ENCODE measurements at regions not wholly inside any gene's neighbourhood (a gene's known extent, or its start where the extent isn't known, plus 50 kb on each side); places are given as distances from the start of the nearest gene placed in this dataset.

GRCh38 chr13:76009267-76009890 is 373.2 kb downstream of the LMO7 start:
- TF ChIP-seq FOXA1 (IDR thresholded peaks at IDR 0.05) (no peak), NFRKB (IDR thresholded peaks at IDR 0.05) (no peak), FOXM1 (IDR thresholded peaks at IDR 0.05; ENCODE audit: borderline replicate concordance) (no peak), SUZ12 (IDR thresholded peaks at IDR 0.05) (no peak), ARNT (IDR thresholded peaks at IDR 0.05) (no peak), BHLHE40 (IDR thresholded peaks at IDR 0.05; ENCODE audit: borderline replicate concordance) (no peak), LEF1 (IDR thresholded peaks at IDR 0.05; ENCODE audit: borderline replicate concordance) (no peak), ELF4 (IDR thresholded peaks at IDR 0.05) (no peak), TARDBP (IDR thresholded peaks at IDR 0.05) (no peak), CTBP1 (IDR thresholded peaks at IDR 0.05; ENCODE audit: borderline replicate concordance) (no peak), SP1 (IDR thresholded peaks at IDR 0.05) (no peak), ZNF384 (IDR thresholded peaks at IDR 0.05) (no peak)
- ChIA-PET POLR2A (no interaction called here), CTCF (interaction anchor here (0.6 kb wide), 1 partner anchor 125 kb away, joined by 3 read pairs; no protein-coding TSS in a partner anchor)
- no peak for DNase-seq (ENCODE audit: extremely low spot score)

- POLR2A ChIA-PET: no interaction called here
- CTCF ChIA-PET: interaction anchor here (0.8 to 1.3 kb wide), 2 partner anchors 12 to 13 kb away, joined by 3 read pairs; no protein-coding TSS in a partner anchor
- DNase-seq (ENCODE audit: extremely low spot score): no peak
- TF ChIP-seq FOXM1 (IDR thresholded peaks at IDR 0.05; ENCODE audit: borderline replicate concordance) (no peak), ARNT (IDR thresholded peaks at IDR 0.05) (no peak), PKNOX1 (IDR thresholded peaks at IDR 0.05) (no peak), L3MBTL2 (conservative IDR thresholded peaks at IDR 0.05) (no peak), ELF4 (IDR thresholded peaks at IDR 0.05) (no peak), CTBP1 (IDR thresholded peaks at IDR 0.05; ENCODE audit: borderline replicate concordance) (no peak), FOXA1 (IDR thresholded peaks at IDR 0.05) (no peak), SUZ12 (IDR thresholded peaks at IDR 0.05) (no peak), HDGF (IDR thresholded peaks at IDR 0.05; ENCODE audit: borderline replicate concordance) (no peak), FOXK2 (IDR thresholded peaks at IDR 0.05) (no peak)
Observed at GRCh38 chr13:76004416-76004815, 368.3 kb downstream of the LMO7 start.

GRCh38 chr13:76000131-76000530 is 364.0 kb downstream of the LMO7 start:
- TF ChIP-seq FOXM1 (IDR thresholded peaks at IDR 0.05; ENCODE audit: borderline replicate concordance): no peak
- TF ChIP-seq PKNOX1 (IDR thresholded peaks at IDR 0.05): peak; percentile 51; the same call in 1 of the 2 replicates
- TF ChIP-seq FOXK2 (IDR thresholded peaks at IDR 0.05): no peak
- ChIA-PET POLR2A (no interaction called here), CTCF (interaction anchor here (0.6 kb wide), 1 partner anchor 277 kb away, joined by 3 read pairs; no protein-coding TSS in a partner anchor)
- DNase-seq (ENCODE audit: extremely low spot score): no peak

- CTCF ChIA-PET: no interaction called here
- TF ChIP-seq ELF4 (IDR thresholded peaks at IDR 0.05) (no peak), LEF1 (IDR thresholded peaks at IDR 0.05; ENCODE audit: borderline replicate concordance) (no peak), FOXM1 (IDR thresholded peaks at IDR 0.05; ENCODE audit: borderline replicate concordance) (no peak), PKNOX1 (IDR thresholded peaks at IDR 0.05) (no peak), FOXA1 (IDR thresholded peaks at IDR 0.05) (no peak), NFRKB (IDR thresholded peaks at IDR 0.05) (no peak), SUZ12 (IDR thresholded peaks at IDR 0.05) (no peak), SP1 (IDR thresholded peaks at IDR 0.05) (no peak), HDGF (IDR thresholded peaks at IDR 0.05; ENCODE audit: borderline replicate concordance) (no peak), BHLHE40 (IDR thresholded peaks at IDR 0.05; ENCODE audit: borderline replicate concordance) (no peak), TARDBP (IDR thresholded peaks at IDR 0.05) (no peak), L3MBTL2 (conservative IDR thresholded peaks at IDR 0.05) (no peak), ZNF384 (IDR thresholded peaks at IDR 0.05) (no peak), FOXK2 (IDR thresholded peaks at IDR 0.05) (no peak), CTBP1 (IDR thresholded peaks at IDR 0.05; ENCODE audit: borderline replicate concordance) (no peak), ARNT (IDR thresholded peaks at IDR 0.05) (no peak)
Observed at GRCh38 chr13:75996582-75996981, 360.5 kb downstream of the LMO7 start.

GRCh38 chr13:75995966-75996365 is 359.8 kb downstream of the LMO7 start:
- no peak for DNase-seq (ENCODE audit: extremely low spot score)
- POLR2A ChIA-PET: no interaction called here
- TF ChIP-seq FOXM1 (IDR thresholded peaks at IDR 0.05; ENCODE audit: borderline replicate concordance) (no peak), TARDBP (IDR thresholded peaks at IDR 0.05) (no peak), ELF4 (IDR thresholded peaks at IDR 0.05) (no peak), FOXK2 (IDR thresholded peaks at IDR 0.05) (no peak), SUZ12 (IDR thresholded peaks at IDR 0.05) (no peak)
- CTCF ChIA-PET: no interaction called here

More at GRCh38 chr13:75996582-75996981, 360.5 kb downstream of the LMO7 start:
- DNase-seq (ENCODE audit: extremely low spot score): no peak
- POLR2A ChIA-PET: no interaction called here

GRCh38 chr13:75993823-75994222 is 357.7 kb downstream of the LMO7 start:
- no peak for DNase-seq (ENCODE audit: extremely low spot score)
- ChIA-PET CTCF (no interaction called here), POLR2A (no interaction called here)
- TF ChIP-seq FOXM1 (IDR thresholded peaks at IDR 0.05; ENCODE audit: borderline replicate concordance) (no peak), ELF4 (IDR thresholded peaks at IDR 0.05) (no peak), BHLHE40 (IDR thresholded peaks at IDR 0.05; ENCODE audit: borderline replicate concordance) (no peak), TARDBP (IDR thresholded peaks at IDR 0.05) (no peak), PKNOX1 (IDR thresholded peaks at IDR 0.05) (no peak), SP1 (IDR thresholded peaks at IDR 0.05) (no peak), LEF1 (IDR thresholded peaks at IDR 0.05; ENCODE audit: borderline replicate concordance) (no peak), ARNT (IDR thresholded peaks at IDR 0.05) (no peak)

Measured in HEK293T (cell line).